Kidney (tissue), 13 donors: ENCODE measurements at regions not wholly inside any gene's neighbourhood (a gene's known extent, or its start where the extent isn't known, plus 50 kb on each side); places are given as distances from the start of the nearest gene placed in this dataset.

Source experiments
- DNase-seq, 5 donors: peaks; one replicate each; pipeline ENCODE4 v3.0.0-alpha.2; 2013 to 2020
- FAIRE-seq: peaks from 2 replicates; lab custom pipeline; 2012; peaks lifted over from hg19 to GRCh38; lab: Jason Lieb, UNC
- H3K27ac ChIP-seq, 2 donors: one replicate each; pipeline ENCODE4 v1.7.0; 2013; ENCODE audit warnings: low read depth in 2 of 2, low read length in 2 of 2, inconsistent platforms in 1 of 2
- H3K27me3 ChIP-seq: one replicate; pipeline ENCODE4 v1.7.1; 2013; ENCODE audit warnings: low read length, inconsistent platforms; ENCODE audit not compliant: control insufficient read depth, insufficient read depth
- H3K36me3 ChIP-seq, 3 donors: one replicate each; pipeline versions ENCODE4 v1.7.0 to v1.7.1; 2013; ENCODE audit warnings: low read length in 3 of 3, control low read depth in 1 of 3, inconsistent platforms in 1 of 3; ENCODE audit not compliant: insufficient read depth in 3 of 3, control insufficient read depth in 2 of 3
- H3K4me1 ChIP-seq, 3 donors: one replicate each; pipeline versions ENCODE4 v1.7.0 to v1.7.1; 2013; ENCODE audit warnings: low read length in 3 of 3, inconsistent platforms in 1 of 3, low read depth in 1 of 3; ENCODE audit not compliant: control insufficient read depth in 2 of 3, insufficient read depth in 2 of 3
- H3K4me3 ChIP-seq, 3 donors: one replicate each; pipeline versions ENCODE4 v1.7.0 to v1.8.1; 2013; ENCODE audit warnings: low read length in 3 of 3, control low read depth in 1 of 3, inconsistent platforms in 1 of 3
- H3K9ac ChIP-seq, 3 donors: one replicate each; pipeline versions ENCODE4 v1.7.0 to v1.7.1; 2013; ENCODE audit warnings: low read length in 3 of 3, control low read depth in 1 of 3, inconsistent platforms in 1 of 3
- H3K9me3 ChIP-seq, 3 donors: one replicate each; pipeline versions ENCODE4 v1.7.0 to v1.7.1; 2013; ENCODE audit warnings: low read length in 3 of 3, control low read depth in 1 of 3, inconsistent platforms in 1 of 3; ENCODE audit not compliant: control insufficient read depth in 2 of 3, insufficient read depth in 1 of 3
- CTCF ChIP-seq: IDR thresholded peaks from 3 replicates; pipeline ENCODE4 v1.5.1; 2012; ENCODE audit warnings: mild to moderate bottlenecking, moderate library complexity, borderline replicate concordance; ENCODE audit not compliant: insufficient read depth; ENCODE audit errors: extremely low read depth
- intact Hi-C: fragments of 100-400 bp; cut with DNase I; formaldehyde crosslinking; loops from one replicate; pipeline ENCODE4 v1.11.1; 2022
- donor health status: control.
- donor health status: control.
- donor health status: control.
- donor health status: control.
- donor health status: control.
- donor health status: DM: yes; HTN: yes; CAD: no.
- donor health status: Normal renal cell carcinoma (clear cell type).

GRCh38 chr2:19295998-19296502 lies 62.4 kb downstream of the OSR1 start:
- no peak for DNase-seq
- FAIRE-seq: no peak
- no peak overlapping the region for H3K27ac ChIP-seq
- H3K4me3 ChIP-seq: no peak overlapping the region
- no peaks in the 10 kb centered on the region for H3K27me3 ChIP-seq
- no peaks in the 10 kb centered on the region for H3K9me3 ChIP-seq
- intact Hi-C loops: no loop called here
- H3K36me3 ChIP-seq: no peaks in the 10 kb centered on the region
- no peak overlapping the region for H3K9ac ChIP-seq
- H3K4me1 ChIP-seq: no peaks in the 10 kb centered on the region
- no peak for TF ChIP-seq CTCF

- H3K27me3 ChIP-seq: no peaks in the 10 kb centered on the region
- DNase-seq: no peak
- intact Hi-C loops: no loop called here
- H3K4me1 ChIP-seq: no peaks in the 10 kb centered on the region
- no peak for FAIRE-seq
- H3K9me3 ChIP-seq: no peaks in the 10 kb centered on the region
- TF ChIP-seq CTCF: no peak
- H3K36me3 ChIP-seq: no peaks in the 10 kb centered on the region
- H3K27ac ChIP-seq: no peak overlapping the region
- H3K9ac ChIP-seq: no peak overlapping the region
- H3K4me3 ChIP-seq: peak overlapping the region in 1 of 3 donors; percentile 14
These were observed 66.4 kb downstream of the OSR1 start for GRCh38 chr2:19292007-19292406.

- Histone ChIP-seq H3K27ac (no peak overlapping the region), H3K36me3 (no peaks in the 10 kb centered on the region), H3K9ac (no peak overlapping the region), H3K27me3 (no peaks in the 10 kb centered on the region), H3K4me1 (no peaks in the 10 kb centered on the region), H3K9me3 (no peaks in the 10 kb centered on the region), H3K4me3 (no peak overlapping the region)
- DNase-seq: no peak
- FAIRE-seq: no peak
- TF ChIP-seq CTCF: no peak
- intact Hi-C loops: no loop called here
These were observed 70.1 kb downstream of the OSR1 start for GRCh38 chr2:19288291-19288690.

- Histone ChIP-seq H3K27me3 (no peaks in the 10 kb centered on the region), H3K36me3 (no peaks in the 10 kb centered on the region), H3K9ac (no peak overlapping the region), H3K27ac (no peak overlapping the region), H3K4me1 (no peaks in the 10 kb centered on the region), H3K9me3 (no peaks in the 10 kb centered on the region), H3K4me3 (no peak overlapping the region)
- FAIRE-seq (no peak), DNase-seq (no peak)
- TF ChIP-seq CTCF: no peak
- intact Hi-C loops: no loop called here
These were observed 71.1 kb downstream of the OSR1 start for GRCh38 chr2:19287324-19287723.
